Ovary (tissue), 7 donors: ENCODE measurements at regions not wholly inside any gene's neighbourhood (a gene's known extent, or its start where the extent isn't known, plus 50 kb on each side); places are given as distances from the start of the nearest gene placed in this dataset.

Experiments
- DNase-seq, 5 donors: peaks; one replicate each; pipeline ENCODE4 v3.0.0-alpha.2; 2019 to 2020
- H3K27ac ChIP-seq, 2 donors: fragments of 200-600 bp; one replicate each; pipeline versions ENCODE4 v1.5.1 to v1.8.0; 2019 to 2022
- H3K27me3 ChIP-seq: fragments of 200-600 bp; one replicate; pipeline ENCODE4 v1.8.0; 2022
- H3K36me3 ChIP-seq: fragments of 200-600 bp; sonication (generic); one replicate; pipeline ENCODE4 v1.5.1; 2019
- H3K4me1 ChIP-seq: one replicate; pipeline ENCODE4 v1.8.1; 2013; ENCODE audit warnings: mild to moderate bottlenecking, moderate library complexity; ENCODE audit not compliant: insufficient read depth
- H3K4me3 ChIP-seq: fragments of 200-600 bp; sonication (generic); one replicate; pipeline ENCODE4 v1.5.1; 2017
- H3K9me3 ChIP-seq, 2 donors: fragments of 200-600 bp in 1 of 2; sonication (generic) in 1 of 2; one replicate each; pipeline versions ENCODE4 v1.5.1 to v1.8.1; 2013 to 2019; ENCODE audit warnings: mild to moderate bottlenecking in 1 of 2, moderate library complexity in 1 of 2
- CTCF ChIP-seq, 3 donors: fragments of 450-650 bp in 2 of 3; fragments of 200-600 bp in 1 of 3; IDR thresholded peaks; one replicate each; pipeline versions ENCODE4 v1.5.1 to v1.8.0; 2016 to 2022; ENCODE audit warnings: antibody characterized with exemption in 3 of 3, mild to moderate bottlenecking in 1 of 3
- EP300 ChIP-seq: sonication (generic); formaldehyde crosslinking; IDR thresholded peaks from one replicate; pipeline ENCODE4 v1.6.1; 2017; ENCODE audit warnings: antibody characterized with exemption
- POLR2A ChIP-seq: fragments of 450-650 bp; IDR thresholded peaks from one replicate; pipeline ENCODE4 v1.6.1; 2017; ENCODE audit warnings: antibody characterized with exemption, mild to moderate bottlenecking, moderate library complexity
- WGBS, 3 donors: extraction: QIAGEN DNeasy Blood & Tissue Kit in 1 of 3; methylation state at CpG; one replicate each; pipeline versions ENCODE4 v1.1.5 to v1.1.7; 2013 to 2017; 5-methylcytosine and 5-hydroxymethylcytosine counted together
- intact Hi-C, 4 donors: fragments of 100-400 bp; cut with DNase I; formaldehyde crosslinking; loops; one replicate each; pipeline versions ENCODE4 v1.11.0 to v1.15.1; 2022 to 2023
- donor health status: DM: no; HTN: no; CAD: no; lungs with moderate emphysema.
- donor health status: DM: no; HTN: no; CAD: no.
- donor health status: Bipolar disorder and iron deficiency.
- donor health status: DM: no; HTN: no; CAD: no.
- donor health status: DM: yes; HTN: yes; CAD: no.

DNA sequence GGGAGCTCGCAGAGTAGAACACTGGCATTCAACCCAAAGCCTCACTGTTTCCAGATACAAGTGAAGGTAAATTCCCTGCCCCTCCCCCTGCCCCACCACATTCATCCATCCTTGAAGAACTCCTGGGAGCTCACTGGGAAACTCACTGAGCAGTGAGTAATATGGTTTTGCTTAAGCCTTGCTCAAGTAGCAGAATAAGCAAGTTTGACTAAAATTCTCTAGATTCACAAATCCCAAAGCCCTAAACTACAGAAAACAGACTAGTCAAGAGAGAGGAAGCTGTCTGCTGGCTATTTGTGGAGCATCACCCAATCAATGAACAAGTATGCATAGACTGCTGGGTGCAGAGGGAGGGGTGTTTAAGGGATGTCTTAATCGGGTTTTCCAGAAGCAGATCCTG is 82.1 kb downstream of the UNC5CL start:
- intact Hi-C loops, result no loop called here
- TF ChIP-seq POLR2A (no peak), CTCF (IDR thresholded peaks at IDR 0.05) (no peak), EP300 (no peak)
- no peaks in the 10 kb centered on the region for H3K9me3 ChIP-seq

DNA sequence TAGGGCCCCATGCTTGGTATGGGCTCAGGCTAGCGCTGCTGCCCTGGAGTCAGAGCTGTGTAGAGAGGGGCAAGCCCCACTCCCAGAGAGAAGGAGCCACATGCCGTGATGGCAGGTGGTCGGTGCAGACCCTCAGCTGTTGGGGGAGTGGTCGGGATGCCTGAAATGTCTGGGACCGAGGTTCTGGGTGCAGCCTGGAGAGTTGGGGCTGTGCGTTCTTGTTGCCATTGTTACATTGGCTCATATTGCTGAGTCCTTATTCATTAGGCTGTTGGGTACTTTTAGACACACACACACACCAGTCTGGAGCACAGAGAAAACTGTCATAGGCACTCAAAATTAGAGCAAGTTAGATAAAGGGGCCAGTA is 83.9 kb downstream of the UNC5CL start:
- WGBS, 3 donors, result 88 to 93% (median 91%) methylated on average over 6 of the region's 6 CpGs
- intact Hi-C loops, result no loop called here
- Histone ChIP-seq H3K4me3 (no peak overlapping the region), H3K36me3 (no peaks in the 10 kb centered on the region), H3K27ac (no peak overlapping the region), H3K27me3 (no peaks in the 10 kb centered on the region), H3K4me1 (no peaks in the 10 kb centered on the region), H3K9me3 (no peaks in the 10 kb centered on the region)
- TF ChIP-seq EP300, result no peak
- no peak for TF ChIP-seq CTCF (IDR thresholded peaks at IDR 0.05)
- TF ChIP-seq POLR2A, result no peak
- DNase-seq, result no peak

More for the DNA sequence above, 82.1 kb downstream of the UNC5CL start:
- no peak for DNase-seq
- 84 to 91% (median 86%) methylated on average over 2 of the region's 2 CpGs for WGBS, 3 donors
- H3K4me3 ChIP-seq, result no peak overlapping the region
- H3K27me3 ChIP-seq, result no peaks in the 10 kb centered on the region
- H3K27ac ChIP-seq, result no peak overlapping the region
- H3K36me3 ChIP-seq, result no peaks in the 10 kb centered on the region
- H3K4me1 ChIP-seq, result no peaks in the 10 kb centered on the region

DNA sequence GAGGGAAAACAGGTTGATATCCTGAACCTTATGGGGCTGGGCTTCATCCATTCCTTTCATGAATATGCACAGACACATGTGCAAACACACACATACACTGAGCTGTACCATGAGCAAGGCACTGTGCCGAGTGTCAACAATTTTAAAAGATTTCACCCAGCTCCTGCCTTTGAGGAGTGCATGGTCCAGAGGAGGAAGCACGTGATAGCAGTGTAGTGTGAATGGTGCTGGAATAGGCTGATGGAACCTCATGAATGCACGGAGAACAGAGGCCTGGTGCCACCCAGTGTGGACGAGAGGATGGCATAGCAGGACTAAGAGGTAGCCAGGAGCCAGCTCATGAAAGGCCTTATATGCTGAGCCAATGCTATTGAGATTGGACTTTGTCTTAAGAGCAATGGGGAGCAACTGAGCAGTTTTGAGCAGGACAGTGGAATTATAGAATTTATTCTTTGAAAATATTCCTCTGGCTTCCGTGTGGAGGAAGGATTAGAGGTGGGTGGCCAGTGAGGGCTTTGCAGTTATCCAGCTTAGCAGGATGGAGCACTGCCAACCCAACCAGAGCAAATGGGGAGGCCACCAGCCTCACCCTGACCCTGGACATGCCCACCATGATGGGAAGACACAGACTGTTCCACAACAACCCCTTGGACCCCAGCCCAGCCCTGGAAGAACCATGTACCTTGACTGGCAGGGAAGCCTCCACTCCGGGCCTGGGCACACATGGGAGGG is 84.4 kb downstream of the UNC5CL start:
- WGBS, 3 donors, result 81 to 86% (median 83%) methylated on average over 6 of the region's 6 CpGs
- no peaks in the 10 kb centered on the region for H3K9me3 ChIP-seq
- H3K36me3 ChIP-seq, result no peaks in the 10 kb centered on the region
- H3K4me3 ChIP-seq, result no peak overlapping the region
- no peaks in the 10 kb centered on the region for H3K27me3 ChIP-seq
- DNase-seq, result no peak
- TF ChIP-seq EP300, result no peak
- no peak for TF ChIP-seq CTCF (IDR thresholded peaks at IDR 0.05)
- no peak for TF ChIP-seq POLR2A
- H3K4me1 ChIP-seq, result no peaks in the 10 kb centered on the region
- intact Hi-C loops, result no loop called here
- no peak overlapping the region for H3K27ac ChIP-seq

DNA sequence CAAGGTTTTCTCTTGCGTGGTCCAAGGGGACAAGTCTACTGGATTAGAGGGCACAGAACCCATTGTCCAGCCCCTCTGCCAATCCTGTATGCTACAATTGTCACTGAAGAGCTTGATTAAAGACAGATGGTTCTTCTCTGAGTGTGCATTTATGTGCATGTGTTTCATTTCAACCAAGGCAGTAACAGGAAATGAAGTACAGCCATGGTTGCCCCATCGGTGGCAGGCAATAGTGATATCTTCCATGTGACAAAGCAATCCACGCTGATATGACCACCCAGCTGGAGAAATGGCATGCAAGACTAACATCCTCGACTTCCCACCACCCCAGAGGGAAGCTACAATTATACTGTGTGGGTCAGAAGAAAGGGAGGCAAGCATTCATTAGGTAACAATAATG is 85.5 kb downstream of the UNC5CL start:
- no peaks in the 10 kb centered on the region for H3K36me3 ChIP-seq
- TF ChIP-seq POLR2A (no peak), EP300 (no peak), CTCF (IDR thresholded peaks at IDR 0.05) (no peak)
- H3K27me3 ChIP-seq, result no peaks in the 10 kb centered on the region
- intact Hi-C loops, result no loop called here
- H3K4me1 ChIP-seq, result no peaks in the 10 kb centered on the region
- no peaks in the 10 kb centered on the region for H3K9me3 ChIP-seq
- no peak overlapping the region for H3K4me3 ChIP-seq
- H3K27ac ChIP-seq, result no peak overlapping the region
- WGBS, 3 donors, result 55 to 66% (median 59%) methylated on average over 4 of the region's 4 CpGs
- no peak for DNase-seq
